HG03095 (cell line): ENCODE measurements at regions not wholly inside any gene's neighbourhood (a gene's known extent, or its start where the extent isn't known, plus 50 kb on each side); places are given as distances from the start of the nearest gene placed in this dataset.

Source experiments
- ATAC-seq: cut with Tn5 transposase; IDR thresholded peaks from one replicate; pipeline ENCODE4 v1.9.1; 2021; ENCODE audit warnings: moderate library complexity; ENCODE audit not compliant: unreplicated experiment

GRCh38 chr10:24104895-24105294, 104.0 kb upstream of the KIAA1217 start:
- ATAC-seq = no peak

- no peak for ATAC-seq
These were observed 95.0 kb upstream of the KIAA1217 start for GRCh38 chr10:24113901-24114300.

GRCh38 chr10:24114556-24114955, 94.4 kb upstream of the KIAA1217 start:
- no peak for ATAC-seq

- no peak for ATAC-seq
These were observed 93.5 kb upstream of the KIAA1217 start for GRCh38 chr10:24115403-24115802.

GRCh38 chr10:24118246-24118645, 90.7 kb upstream of the KIAA1217 start:
- ATAC-seq = no peak

GRCh38 chr10:24119896-24120295, 89.0 kb upstream of the KIAA1217 start:
- ATAC-seq = no peak

GRCh38 chr10:24120646-24121045, 88.3 kb upstream of the KIAA1217 start:
- no peak for ATAC-seq

GRCh38 chr10:24127516-24127915, 81.4 kb upstream of the KIAA1217 start:
- no peak for ATAC-seq

- no peak for ATAC-seq
These were observed 80.7 kb upstream of the KIAA1217 start for GRCh38 chr10:24128066-24128730.

- ATAC-seq = no peak
These were observed 76.2 kb upstream of the KIAA1217 start for GRCh38 chr10:24132741-24133140.

- no peak for ATAC-seq
These were observed 75.1 kb upstream of the KIAA1217 start for GRCh38 chr10:24133835-24134234.

GRCh38 chr10:24136070-24136469, 72.9 kb upstream of the KIAA1217 start:
- no peak for ATAC-seq

GRCh38 chr10:24147321-24147720, 61.6 kb upstream of the KIAA1217 start:
- ATAC-seq = no peak

- ATAC-seq = no peak
These were observed 59.3 kb upstream of the KIAA1217 start for GRCh38 chr10:24149640-24150039.

GRCh38 chr10:24150853-24151252, 58.1 kb upstream of the KIAA1217 start:
- ATAC-seq = no peak

- no peak for ATAC-seq
These were observed 56.7 kb upstream of the KIAA1217 start for GRCh38 chr10:24152270-24152669.

- ATAC-seq = no peak
These were observed 55.9 kb upstream of the KIAA1217 start for GRCh38 chr10:24153031-24153430.

GRCh38 chr10:24153537-24153936, 55.4 kb upstream of the KIAA1217 start:
- no peak for ATAC-seq

GRCh38 chr10:24156686-24157085, 52.3 kb upstream of the KIAA1217 start:
- no peak for ATAC-seq

- ATAC-seq = no peak
These were observed 51.4 kb upstream of the KIAA1217 start for GRCh38 chr10:24157567-24157966.
